BJ (cell line): ENCODE measurements at regions not wholly inside any gene's neighbourhood (a gene's known extent, or its start where the extent isn't known, plus 50 kb on each side); places are given as distances from the start of the nearest gene placed in this dataset.
"Not testable (repeated sequence)": the region's sequence is repeated elsewhere in the genome, so short reads cannot be mapped to it uniquely, and the experiment has no call there.

Experiments
- CTCF ChIA-PET: fragments of 350-600 bp; formaldehyde crosslinking; extraction: SDS; loops from one replicate; lab custom pipeline; 2021; ENCODE audit warnings: antibody characterized with exemption, inconsistent platforms; lab: Yijun Ruan, JAX
- POLR2A ChIA-PET: fragments of 300-600 bp; sonication (Branson Sonifier 250); formaldehyde crosslinking; extraction: SDS; loops from one replicate; lab custom pipeline; 2021; ENCODE audit warnings: antibody characterized with exemption; lab: Charles Lee
- DNase-seq: peaks from one replicate; pipeline ENCODE4 v3.0.0-alpha.2; 2011; ENCODE audit warnings: low read depth
- H3K27me3 ChIP-seq: 2 replicates; pipeline ENCODE4 v1.6.0; 2011; ENCODE audit warnings: low read length; ENCODE audit not compliant: control insufficient read depth, insufficient read depth
- H3K36me3 ChIP-seq: 2 replicates; pipeline ENCODE4 v1.5.1; 2011; ENCODE audit warnings: low read length; ENCODE audit not compliant: control insufficient read depth, insufficient read depth
- H3K4me3 ChIP-seq: 2 replicates; pipeline ENCODE4 v1.5.1; 2011; ENCODE audit warnings: low read depth, mild to moderate bottlenecking, control low read depth, low read length
- CTCF ChIP-seq: IDR thresholded peaks from 2 replicates; pipeline ENCODE4 v1.5.1; 2011; ENCODE audit warnings: low read depth, mild to moderate bottlenecking, control low read depth, inconsistent platforms, low read length, moderate library complexity; ENCODE audit not compliant: insufficient read depth

- H3K4me3 ChIP-seq = no peak overlapping the region
- ChIA-PET POLR2A (no interaction called here), CTCF (no interaction called here)
- H3K27me3 ChIP-seq = no peaks in the 10 kb centered on the region
- no peak for DNase-seq
- TF ChIP-seq CTCF = no peak
- no peaks in the 10 kb centered on the region; the same call in 1 of the 2 replicates for H3K36me3 ChIP-seq
Measured at GRCh38 chr1:245007852-245008251, 143.5 kb upstream of the HNRNPU start.

GRCh38 chr1:245003246-245003645 is 138.9 kb upstream of the HNRNPU start:
- CTCF ChIA-PET = no interaction called here

GRCh38 chr1:245001252-245001651 is 136.9 kb upstream of the HNRNPU start:
- CTCF ChIA-PET = no interaction called here
- POLR2A ChIA-PET = no interaction called here
- Histone ChIP-seq H3K36me3 (no peaks in the 10 kb centered on the region), H3K27me3 (no peaks in the 10 kb centered on the region), H3K4me3 (no peak overlapping the region)
- no peak for TF ChIP-seq CTCF
- no peak for DNase-seq

More at GRCh38 chr1:245003246-245003645, 138.9 kb upstream of the HNRNPU start:
- Histone ChIP-seq H3K36me3 (no peaks in the 10 kb centered on the region), H3K27me3 (no peaks in the 10 kb centered on the region), H3K4me3 (no peak overlapping the region)
- DNase-seq = no peak
- no peak for TF ChIP-seq CTCF
- POLR2A ChIA-PET = no interaction called here

GRCh38 chr1:245000872-245001188 is 136.5 kb upstream of the HNRNPU start:
- Histone ChIP-seq H3K4me3 (no peak overlapping the region), H3K27me3 (no peaks in the 10 kb centered on the region), H3K36me3 (no peaks in the 10 kb centered on the region)
- no peak for DNase-seq
- ChIA-PET POLR2A (no interaction called here), CTCF (no interaction called here)
- no peak for TF ChIP-seq CTCF

GRCh38 chr1:244999644-245000043 is 135.3 kb upstream of the HNRNPU start:
- CTCF ChIA-PET, H3K4me3 ChIP-seq, POLR2A ChIA-PET, DNase-seq, H3K27me3 ChIP-seq, H3K36me3 ChIP-seq: not testable (repeated sequence)

GRCh38 chr1:244998717-244999346 is 134.5 kb upstream of the HNRNPU start:
- Histone ChIP-seq H3K4me3 (no peak overlapping the region), H3K27me3 (no peaks in the 10 kb centered on the region), H3K36me3 (no peaks in the 10 kb centered on the region)
- ChIA-PET CTCF (interaction anchor here (0.6 kb wide), 1 partner anchor 28 kb away, joined by 3 read pairs; no protein-coding TSS in a partner anchor), POLR2A (interaction anchor here (0.5 kb wide), 1 partner anchor 28 kb away, joined by 5 read pairs; no protein-coding TSS in a partner anchor)
- DNase-seq = no peak
- TF ChIP-seq CTCF = no peak
